Panc1 (cell line): ENCODE measurements at regions not wholly inside any gene's neighbourhood (a gene's known extent, or its start where the extent isn't known, plus 50 kb on each side); places are given as distances from the start of the nearest gene placed in this dataset.

ENCODE experiments used
- ATAC-seq: fragments of 200-7000 bp; cut with Tn5 transposase; 2 replicates; pipeline ENCODE4 v1.9.1; 2020; ENCODE audit warnings: mild to moderate bottlenecking, moderate library complexity
- BruUV-seq: library from RNA; stranded (reverse); fragments of 400-500 nt; replicated peaks from 2 replicates; lab custom pipeline; 2021; lab: Mats Ljungman, UMichigan
- CTCF ChIA-PET: fragments of 300-600 bp; sonication (Branson Sonifier 250); formaldehyde crosslinking; loops from one replicate; lab custom pipeline; 2022; ENCODE audit warnings: antibody characterized with exemption; lab: Charles Lee
- POLR2A ChIA-PET: fragments of 300-600 bp; sonication (Branson Sonifier 250); formaldehyde crosslinking; loops from one replicate; lab custom pipeline; 2022; ENCODE audit warnings: antibody characterized with exemption; lab: Charles Lee
- DNase-seq: peaks from one replicate; pipeline ENCODE4 v3.0.0-alpha.2; 2010; ENCODE audit warnings: low read depth, low spot score
- H3K27ac ChIP-seq: 2 replicates; pipeline ENCODE4 v1.5.1; 2011; ENCODE audit warnings: mild to moderate bottlenecking, low read length, inconsistent platforms
- H3K27me3 ChIP-seq: fragments of 200-500 bp; sonication (Bioruptor generic); 2 replicates; pipeline ENCODE4 v1.6.0; 2014; ENCODE audit warnings: low read length, inconsistent platforms; ENCODE audit not compliant: control insufficient read depth, insufficient read depth
- H3K36me3 ChIP-seq: fragments of 200-500 bp; sonication (Bioruptor generic); 2 replicates; pipeline ENCODE4 v1.5.1; 2014; ENCODE audit warnings: inconsistent platforms, mild to moderate bottlenecking, low read length, moderate library complexity; ENCODE audit not compliant: control insufficient read depth, insufficient read depth
- H3K4me1 ChIP-seq: 2 replicates; pipeline ENCODE4 v1.5.1; 2011; ENCODE audit warnings: inconsistent platforms, mild to moderate bottlenecking, low read length, moderate library complexity; ENCODE audit not compliant: control insufficient read depth, insufficient read depth
- H3K4me3 ChIP-seq, 2 experiments: 2 replicates each; pipeline ENCODE4 v1.5.1; 2011 to 2012; ENCODE audit warnings: low read depth in 2 of 2, low read length in 2 of 2, mild to moderate bottlenecking in 2 of 2, inconsistent platforms in 1 of 2, moderate library complexity in 1 of 2
- H3K9me3 ChIP-seq: fragments of 200-500 bp; sonication (Bioruptor generic); 2 replicates; pipeline ENCODE4 v1.5.1; 2014; ENCODE audit warnings: low read depth, mild to moderate bottlenecking, inconsistent platforms, low read length, moderate library complexity; ENCODE audit not compliant: control insufficient read depth, insufficient read depth
- POLR2AphosphoS5 ChIP-seq: IDR thresholded peaks from 2 replicates; pipeline ENCODE4 v1.6.1; 2012; ENCODE audit warnings: mild to moderate bottlenecking, low read depth, low read length, moderate library complexity
- SIN3A ChIP-seq: IDR thresholded peaks from 2 replicates; pipeline ENCODE4 v1.6.1; 2012; ENCODE audit warnings: low read depth, mild to moderate bottlenecking, low read length, moderate library complexity, borderline replicate concordance; ENCODE audit not compliant: insufficient read depth
- TCF7L2 ChIP-seq: IDR thresholded peaks from 2 replicates; pipeline ENCODE4 v1.6.1; 2011; ENCODE audit warnings: mild to moderate bottlenecking, low read depth, low read length, inconsistent platforms
- in situ Hi-C: cut with HindIII; loops from 2 replicates; pipeline ENCODE4 v1.10.0; 2016; ENCODE audit warnings: low sequenced_read_pairs, low pct_unique_long_range_greater_than_20kb
- intact Hi-C: fragments of 100-400 bp; cut with micrococcal nuclease; formaldehyde crosslinking; loops from one replicate; pipeline ENCODE4 v1.10.0; 2022; ENCODE audit not compliant: unreplicated experiment
- TF ChIP-seq, protein P1 (sequence below), 2 experiments: IDR thresholded peaks; 2 replicates each; pipeline ENCODE4 v1.6.1; 2011 to 2012; ENCODE audit warnings: low read depth in 2 of 2, control low read depth in 1 of 2, low read length in 1 of 2, mild to moderate bottlenecking in 1 of 2, moderate library complexity in 1 of 2; ENCODE audit not compliant: insufficient read depth in 1 of 2
- TF ChIP-seq, protein P2 (sequence below): fragments of 450-650 bp; IDR thresholded peaks from 2 replicates; pipeline ENCODE4 v1.5.1; 2017; ENCODE audit warnings: mild to moderate bottlenecking

DNA sequence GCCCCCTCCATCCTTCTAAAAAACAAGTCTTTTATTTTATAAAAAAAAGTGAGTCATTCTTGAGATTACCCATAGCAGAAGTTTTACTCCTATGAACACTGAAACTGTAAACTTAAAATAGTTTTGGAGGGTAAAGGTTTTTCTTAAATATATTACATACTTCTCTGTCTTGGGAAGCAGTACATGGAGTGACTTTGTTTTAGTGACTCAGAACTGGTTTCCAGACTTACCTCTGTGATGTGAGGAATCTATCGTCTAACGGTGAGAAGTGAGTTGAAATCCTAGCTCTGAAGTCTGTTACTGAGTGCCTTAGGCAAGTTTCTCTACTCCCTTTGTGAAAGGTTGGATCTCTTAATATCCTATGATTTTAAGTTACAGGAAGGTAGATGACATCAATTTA lies 176.3 kb upstream of the POU3F1 start:
- no peak for TF ChIP-seq TCF7L2
- H3K4me3 ChIP-seq, result no peak overlapping the region
- H3K36me3 ChIP-seq, result no peaks in the 10 kb centered on the region
- no peaks in the 10 kb centered on the region for H3K9me3 ChIP-seq
- no peaks in the 10 kb centered on the region for H3K4me1 ChIP-seq
- intact Hi-C loops (no loop called here), in situ Hi-C loops (no loop called here)
- ATAC-seq (no peak), DNase-seq (no peak)
- POLR2A ChIA-PET, result interaction anchor here (0.6 kb wide), 1 partner anchor 791 kb away, joined by 8 read pairs; no protein-coding TSS in a partner anchor
- CTCF ChIA-PET, result no interaction called here
- H3K27ac ChIP-seq, result no peak overlapping the region
- BruUV-seq, result no TSS peak
- H3K27me3 ChIP-seq, result peaks cover 6% of the 10 kb centered on the region

DNA sequence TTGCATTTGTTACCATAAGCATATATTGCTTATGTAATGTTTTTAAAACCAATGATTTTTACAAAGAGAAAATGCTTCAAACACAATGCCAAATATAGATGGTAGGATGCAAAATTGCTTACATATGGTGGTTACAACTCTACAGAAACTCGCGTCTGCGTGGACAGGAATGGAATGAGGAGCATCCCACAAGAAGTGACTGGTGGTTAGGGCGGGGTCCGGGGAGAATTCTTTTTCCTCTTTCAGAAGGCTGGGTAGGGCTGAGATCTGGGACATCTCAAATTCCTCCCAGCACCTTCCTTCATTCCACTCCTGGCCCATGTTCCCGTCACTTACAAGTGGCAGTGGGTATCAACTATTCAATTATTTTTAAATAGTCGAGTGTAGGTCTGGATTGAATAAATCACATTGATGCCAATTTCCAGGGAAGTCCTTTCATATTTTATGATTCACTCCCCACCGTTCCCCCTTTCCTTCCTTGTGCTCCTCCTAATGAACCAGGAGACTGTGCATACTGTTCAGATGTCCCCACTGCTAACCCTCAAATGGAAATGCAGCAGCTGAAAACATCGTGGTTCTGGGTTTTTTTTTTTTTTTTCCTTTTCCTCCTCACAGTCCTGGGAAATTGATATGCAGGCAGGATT lies 174.5 kb upstream of the POU3F1 start:
- Histone ChIP-seq H3K4me1 (no peaks in the 10 kb centered on the region), H3K27ac (no peak overlapping the region), H3K4me3 (no peak overlapping the region), H3K9me3 (no peaks in the 10 kb centered on the region), H3K36me3 (no peaks in the 10 kb centered on the region), H3K27me3 (peaks cover 8% of the 10 kb centered on the region)
- in situ Hi-C loops (no loop called here), intact Hi-C loops (no loop called here)
- DNase-seq (no peak), ATAC-seq (no peak)
- ChIA-PET CTCF (interaction anchor here (0.7 kb wide), 1 partner anchor 151 kb away, joined by 4 read pairs; no protein-coding TSS in a partner anchor), POLR2A (no interaction called here)
- BruUV-seq, result no TSS peak
- TF ChIP-seq SIN3A, result no peak
- TF ChIP-seq, protein P1, sequence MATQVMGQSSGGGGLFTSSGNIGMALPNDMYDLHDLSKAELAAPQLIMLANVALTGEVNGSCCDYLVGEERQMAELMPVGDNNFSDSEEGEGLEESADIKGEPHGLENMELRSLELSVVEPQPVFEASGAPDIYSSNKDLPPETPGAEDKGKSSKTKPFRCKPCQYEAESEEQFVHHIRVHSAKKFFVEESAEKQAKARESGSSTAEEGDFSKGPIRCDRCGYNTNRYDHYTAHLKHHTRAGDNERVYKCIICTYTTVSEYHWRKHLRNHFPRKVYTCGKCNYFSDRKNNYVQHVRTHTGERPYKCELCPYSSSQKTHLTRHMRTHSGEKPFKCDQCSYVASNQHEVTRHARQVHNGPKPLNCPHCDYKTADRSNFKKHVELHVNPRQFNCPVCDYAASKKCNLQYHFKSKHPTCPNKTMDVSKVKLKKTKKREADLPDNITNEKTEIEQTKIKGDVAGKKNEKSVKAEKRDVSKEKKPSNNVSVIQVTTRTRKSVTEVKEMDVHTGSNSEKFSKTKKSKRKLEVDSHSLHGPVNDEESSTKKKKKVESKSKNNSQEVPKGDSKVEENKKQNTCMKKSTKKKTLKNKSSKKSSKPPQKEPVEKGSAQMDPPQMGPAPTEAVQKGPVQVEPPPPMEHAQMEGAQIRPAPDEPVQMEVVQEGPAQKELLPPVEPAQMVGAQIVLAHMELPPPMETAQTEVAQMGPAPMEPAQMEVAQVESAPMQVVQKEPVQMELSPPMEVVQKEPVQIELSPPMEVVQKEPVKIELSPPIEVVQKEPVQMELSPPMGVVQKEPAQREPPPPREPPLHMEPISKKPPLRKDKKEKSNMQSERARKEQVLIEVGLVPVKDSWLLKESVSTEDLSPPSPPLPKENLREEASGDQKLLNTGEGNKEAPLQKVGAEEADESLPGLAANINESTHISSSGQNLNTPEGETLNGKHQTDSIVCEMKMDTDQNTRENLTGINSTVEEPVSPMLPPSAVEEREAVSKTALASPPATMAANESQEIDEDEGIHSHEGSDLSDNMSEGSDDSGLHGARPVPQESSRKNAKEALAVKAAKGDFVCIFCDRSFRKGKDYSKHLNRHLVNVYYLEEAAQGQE (IDR thresholded peaks at IDR 0.05; ENCODE audit: insufficient read depth in 1 of 2, low read depth in 2 of 2, low read length in 1 of 2), result no peak

DNA sequence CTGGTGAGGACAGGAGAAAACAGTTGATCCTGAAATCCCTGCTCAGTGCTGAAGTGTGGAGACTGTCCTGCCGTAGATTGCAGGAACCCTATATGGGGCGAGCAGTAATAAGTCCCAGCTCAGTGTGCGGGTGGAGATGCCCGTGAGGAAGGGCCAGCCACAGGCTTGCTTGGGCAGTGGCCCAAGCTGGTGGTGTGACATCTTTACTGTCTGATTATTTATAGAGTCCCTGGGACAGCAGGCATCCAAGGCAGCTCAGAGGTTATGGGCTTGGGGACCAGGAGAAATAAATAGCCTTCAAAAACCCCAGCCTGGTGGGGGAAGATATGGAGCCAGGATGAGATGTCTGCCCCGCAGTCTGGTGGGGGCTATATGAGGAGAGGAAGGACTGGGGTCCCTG lies 170.7 kb upstream of the POU3F1 start:
- no peaks in the 10 kb centered on the region for H3K9me3 ChIP-seq
- intact Hi-C loops (no loop called here), in situ Hi-C loops (no loop called here)
- BruUV-seq, result no TSS peak
- ChIA-PET CTCF (no interaction called here), POLR2A (interaction anchor here (0.6 kb wide), 1 partner anchor 25 kb away, joined by 5 read pairs; no protein-coding TSS in a partner anchor)
- no peaks in the 10 kb centered on the region for H3K36me3 ChIP-seq
- ATAC-seq (0 out of 2 replicates have a peak, but pooled peaks have one; percentile 20), DNase-seq (no peak)
- no peaks in the 10 kb centered on the region for H3K4me1 ChIP-seq
- H3K4me3 ChIP-seq, result no peak overlapping the region
- no peak overlapping the region for H3K27ac ChIP-seq
- peaks cover 8% of the 10 kb centered on the region for H3K27me3 ChIP-seq
- TF ChIP-seq TCF7L2, result no peak
- no peak for TF ChIP-seq SIN3A
- no peak for TF ChIP-seq POLR2AphosphoS5
- TF ChIP-seq, protein P2, sequence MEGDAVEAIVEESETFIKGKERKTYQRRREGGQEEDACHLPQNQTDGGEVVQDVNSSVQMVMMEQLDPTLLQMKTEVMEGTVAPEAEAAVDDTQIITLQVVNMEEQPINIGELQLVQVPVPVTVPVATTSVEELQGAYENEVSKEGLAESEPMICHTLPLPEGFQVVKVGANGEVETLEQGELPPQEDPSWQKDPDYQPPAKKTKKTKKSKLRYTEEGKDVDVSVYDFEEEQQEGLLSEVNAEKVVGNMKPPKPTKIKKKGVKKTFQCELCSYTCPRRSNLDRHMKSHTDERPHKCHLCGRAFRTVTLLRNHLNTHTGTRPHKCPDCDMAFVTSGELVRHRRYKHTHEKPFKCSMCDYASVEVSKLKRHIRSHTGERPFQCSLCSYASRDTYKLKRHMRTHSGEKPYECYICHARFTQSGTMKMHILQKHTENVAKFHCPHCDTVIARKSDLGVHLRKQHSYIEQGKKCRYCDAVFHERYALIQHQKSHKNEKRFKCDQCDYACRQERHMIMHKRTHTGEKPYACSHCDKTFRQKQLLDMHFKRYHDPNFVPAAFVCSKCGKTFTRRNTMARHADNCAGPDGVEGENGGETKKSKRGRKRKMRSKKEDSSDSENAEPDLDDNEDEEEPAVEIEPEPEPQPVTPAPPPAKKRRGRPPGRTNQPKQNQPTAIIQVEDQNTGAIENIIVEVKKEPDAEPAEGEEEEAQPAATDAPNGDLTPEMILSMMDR, result no peak
- TF ChIP-seq, protein P1 (IDR thresholded peaks at IDR 0.05; ENCODE audit: insufficient read depth in 1 of 2, low read depth in 2 of 2, low read length in 1 of 2), result no peak
